Vagina (tissue), 2 donors: ENCODE measurements at regions not wholly inside any gene's neighbourhood (a gene's known extent, or its start where the extent isn't known, plus 50 kb on each side); places are given as distances from the start of the nearest gene placed in this dataset.

Experiments used
- CTCF ChIP-seq, 3 experiments: fragments of 450-650 bp in 2 of 3; fragments of 200-600 bp in 1 of 3; sonication (generic) in 1 of 3; IDR thresholded peaks; one replicate each; pipeline ENCODE4 v1.5.1; 2017 to 2019; ENCODE audit warnings: antibody characterized with exemption in 3 of 3, mild to moderate bottlenecking in 2 of 3, moderate library complexity in 2 of 3
- POLR2AphosphoS5 ChIP-seq, 2 donors: sonication (generic); formaldehyde crosslinking; IDR thresholded peaks; one replicate each; pipeline ENCODE4 v1.9.0; 2017; ENCODE audit warnings: antibody characterized with exemption in 2 of 2, mild to moderate bottlenecking in 2 of 2, low read depth in 1 of 2; ENCODE audit not compliant: insufficient read depth in 1 of 2

- TF ChIP-seq CTCF (IDR thresholded peaks at IDR 0.05) (no peak), POLR2AphosphoS5 (IDR thresholded peaks at IDR 0.05; ENCODE audit: insufficient read depth in 1 of 2, low read depth in 1 of 2) (no peak)
These were observed 59.2 kb downstream of the ZNF503 start for GRCh38 chr10:75342397-75342796.
